SU-DHL-6 (cell line): ENCODE measurements at regions not wholly inside any gene's neighbourhood (a gene's known extent, or its start where the extent isn't known, plus 50 kb on each side); places are given as distances from the start of the nearest gene placed in this dataset.

Source experiments
- H2AFZ ChIP-seq: fragments of 200-600 bp; sonication (generic); 2 replicates; pipeline ENCODE4 v1.6.1; 2014; ENCODE audit warnings: low read depth, mild to moderate bottlenecking, moderate library complexity, mixed read lengths, antibody characterized with exemption, low read length; ENCODE audit not compliant: severe bottlenecking
- H3F3A ChIP-seq: fragments of 200-600 bp; shearing (Covaris generic); 2 replicates; pipeline ENCODE4 v1.6.0; 2016; ENCODE audit warnings: antibody characterized with exemption, mild to moderate bottlenecking; ENCODE audit not compliant: insufficient read depth
- H3K27ac ChIP-seq: fragments of 200-600 bp; sonication (generic); 2 replicates; pipeline ENCODE4 v1.5.1; 2016; ENCODE audit warnings: low read depth, mild to moderate bottlenecking, low read length, moderate library complexity, mixed read lengths
- H3K27me3 ChIP-seq: fragments of 200-600 bp; sonication (generic), shearing (Covaris generic); 2 replicates; pipeline ENCODE4 v1.6.0; 2014; ENCODE audit warnings: mild to moderate bottlenecking, low read length
- H3K36me3 ChIP-seq: fragments of 200-600 bp; sonication (generic); 2 replicates; pipeline ENCODE4 v1.6.1; 2014; ENCODE audit warnings: mild to moderate bottlenecking, low read length, mixed read lengths
- H3K4me2 ChIP-seq: fragments of 300-600, 200-600 bp; shearing (Covaris generic), sonication (generic); 2 replicates; pipeline ENCODE4 v1.6.0; 2014; ENCODE audit warnings: low read length, low read depth, mild to moderate bottlenecking; ENCODE audit not compliant: poor library complexity, severe bottlenecking
- H3K4me3 ChIP-seq: fragments of 200-600 bp; sonication (generic); 2 replicates; pipeline ENCODE4 v1.5.1; 2014; ENCODE audit warnings: antibody characterized with exemption, low read length, mild to moderate bottlenecking, mixed read lengths; ENCODE audit not compliant: insufficient read depth, poor library complexity, severe bottlenecking
- H3K79me2 ChIP-seq: fragments of 200-600 bp; sonication (generic); 2 replicates; pipeline ENCODE4 v1.6.1; 2014; ENCODE audit warnings: mild to moderate bottlenecking, low read length, moderate library complexity; ENCODE audit not compliant: insufficient read depth
- H3K9ac ChIP-seq: fragments of 200-600 bp; sonication (generic); 2 replicates; pipeline ENCODE4 v1.7.0; 2014; ENCODE audit warnings: mild to moderate bottlenecking, low read length
- H3K9me2 ChIP-seq: fragments of 200-600 bp; sonication (generic); replicated peaks from 2 replicates; pipeline ENCODE4 v1.6.1; 2014; ENCODE audit warnings: low read length; ENCODE audit not compliant: insufficient read depth
- H3K9me3 ChIP-seq: fragments of 200-600 bp; sonication (generic); 2 replicates; pipeline ENCODE4 v1.6.1; 2014; ENCODE audit warnings: low read length, mixed read lengths; ENCODE audit not compliant: insufficient read depth
- H4K20me1 ChIP-seq: fragments of 200-600 bp; sonication (generic); 2 replicates; pipeline ENCODE4 v1.6.1; 2014; ENCODE audit warnings: low read depth, mild to moderate bottlenecking, antibody characterized with exemption, low read length, moderate library complexity, mixed read lengths
- CTCF ChIP-seq: fragments of 200-600 bp; sonication (generic); IDR thresholded peaks from one replicate; pipeline ENCODE4 v1.5.1; 2017; ENCODE audit warnings: antibody characterized with exemption, mild to moderate bottlenecking, low read length, moderate library complexity; ENCODE audit not compliant: insufficient read depth, poor library complexity, severe bottlenecking
- EZH2phosphoT487 ChIP-seq: fragments of 200-600 bp; sonication (generic), shearing (Covaris generic); conservative IDR thresholded peaks from 2 replicates; pipeline ENCODE4 v1.6.1; 2018; ENCODE audit warnings: mild to moderate bottlenecking, antibody characterized with exemption, low read length, moderate library complexity, mixed read lengths

- H3K4me2 ChIP-seq = no peak overlapping the region
- H3K27ac ChIP-seq = no peak overlapping the region
- no peaks in the 10 kb centered on the region for H3K36me3 ChIP-seq
- H3K9ac ChIP-seq = no peak overlapping the region
- no peaks in the 10 kb centered on the region for H3K79me2 ChIP-seq
- no peaks in the 10 kb centered on the region for H3K9me3 ChIP-seq
- no peaks in the 10 kb centered on the region for H3K27me3 ChIP-seq
- H3F3A ChIP-seq = no peaks in the 10 kb centered on the region
- no peak for TF ChIP-seq CTCF
- no peak for TF ChIP-seq EZH2phosphoT487
- no peaks in the 10 kb centered on the region for H4K20me1 ChIP-seq
- H3K4me3 ChIP-seq = no peak overlapping the region
- H2AFZ ChIP-seq = no peak overlapping the region
- no peaks in the 10 kb centered on the region for H3K9me2 ChIP-seq
Observed at GRCh38 chr4:181536196-181536746, 706.9 kb upstream of the TENM3 start.

GRCh38 chr4:181536811-181537434, 706.3 kb upstream of the TENM3 start:
- no peaks in the 10 kb centered on the region for H4K20me1 ChIP-seq
- H2AFZ ChIP-seq = no peak overlapping the region
- H3F3A ChIP-seq = no peaks in the 10 kb centered on the region
- H3K4me3 ChIP-seq = no peak overlapping the region
- no peaks in the 10 kb centered on the region for H3K27me3 ChIP-seq
- no peaks in the 10 kb centered on the region for H3K9me3 ChIP-seq
- no peak overlapping the region for H3K9ac ChIP-seq
- no peak overlapping the region for H3K27ac ChIP-seq
- no peaks in the 10 kb centered on the region for H3K36me3 ChIP-seq
- no peaks in the 10 kb centered on the region for H3K9me2 ChIP-seq
- no peak for TF ChIP-seq EZH2phosphoT487
- TF ChIP-seq CTCF = no peak
- H3K4me2 ChIP-seq = no peak overlapping the region
- no peaks in the 10 kb centered on the region for H3K79me2 ChIP-seq

GRCh38 chr4:181538431-181538830, 704.8 kb upstream of the TENM3 start:
- Histone ChIP-seq H3K4me2 (no peak overlapping the region), H4K20me1 (no peaks in the 10 kb centered on the region), H3K36me3 (no peaks in the 10 kb centered on the region), H3K9ac (no peak overlapping the region), H3F3A (no peaks in the 10 kb centered on the region), H3K27me3 (no peaks in the 10 kb centered on the region), H2AFZ (no peak overlapping the region), H3K9me2 (no peaks in the 10 kb centered on the region), H3K27ac (no peak overlapping the region), H3K9me3 (no peaks in the 10 kb centered on the region), H3K4me3 (no peak overlapping the region), H3K79me2 (no peaks in the 10 kb centered on the region)
- TF ChIP-seq EZH2phosphoT487 (no peak), CTCF (no peak)
